K562 (cell line): ENCODE measurements at regions not wholly inside any gene's neighbourhood (a gene's known extent, or its start where the extent isn't known, plus 50 kb on each side); places are given as distances from the start of the nearest gene placed in this dataset.

ENCODE experiments used
- ATAC-seq: fragments of 200-7000 bp; cut with Tn5 transposase; 3 replicates; pipeline ENCODE4 v1.9.1; 2020; ENCODE audit warnings: moderate library complexity
- BruUV-seq: library from RNA; stranded (reverse); fragments of 400-500 nt; replicated peaks from 2 replicates; lab custom pipeline; 2021; lab: Mats Ljungman, UMichigan
- CTCF ChIA-PET: fragments of 300-600 bp; formaldehyde crosslinking; extraction: SDS; loops from one replicate; lab custom pipeline; 2021; ENCODE audit warnings: low intra/inter-chr PET ratio; lab: Yijun Ruan, JAX
- POLR2A ChIA-PET: fragments of 300-600, 350-650 bp; sonication (Branson Sonifier 250); formaldehyde crosslinking; extraction: SDS; loops from one replicate; lab custom pipeline; 2021; ENCODE audit warnings: antibody characterized with exemption, inconsistent platforms; lab: Yijun Ruan, JAX
- DNase-seq, 4 experiments: peaks; one replicate each; pipeline versions ENCODE4 v3.0.0 to v3.0.0-alpha.2; 2011 to 2018; ENCODE audit warnings: low spot score in 3 of 4, mixed read lengths in 3 of 4; ENCODE audit errors: extremely low read depth in 1 of 4
- FAIRE-seq: peaks from 2 replicates; lab custom pipeline; 2011; peaks lifted over from hg19 to GRCh38; lab: Jason Lieb, UNC
- H2AFZ ChIP-seq: 2 replicates; pipeline ENCODE4 v1.6.0; 2011; ENCODE audit warnings: low read depth, low read length, control low read depth, inconsistent platforms
- H3K27ac ChIP-seq: fragments of 200-600 bp; 3 replicates; pipeline ENCODE4 v1.8.0; 2011; ENCODE audit warnings: low read depth, mild to moderate bottlenecking, control low read depth, inconsistent platforms, low read length, moderate library complexity, mixed read lengths; ENCODE audit errors: extremely low read depth
- H3K27me3 ChIP-seq, 2 experiments: fragments of 300-600 bp in 1 of 2; 2 replicates in 1 of 2; 3 replicates in 1 of 2; pipeline versions ENCODE4 v1.6.0 to v1.8.0; 2011; ENCODE audit warnings: inconsistent platforms in 2 of 2, low read length in 2 of 2, mild to moderate bottlenecking in 1 of 2, mixed read lengths in 1 of 2, moderate library complexity in 1 of 2; ENCODE audit not compliant: control insufficient read depth in 2 of 2, insufficient read depth in 2 of 2
- H3K36me3 ChIP-seq: fragments of 300-600 bp; 3 replicates; pipeline ENCODE4 v1.8.0; 2011; ENCODE audit warnings: mild to moderate bottlenecking, low read length, inconsistent platforms; ENCODE audit not compliant: control insufficient read depth, insufficient read depth
- H3K4me1 ChIP-seq, 2 experiments: fragments of 200-600 bp in 1 of 2; replicated peaks in 1 of 2; 2 replicates in 1 of 2; 3 replicates in 1 of 2; pipeline versions ENCODE4 v1.5.1 to v1.8.0; 2011; ENCODE audit warnings: inconsistent platforms in 2 of 2, low read length in 2 of 2, mild to moderate bottlenecking in 1 of 2, mixed read lengths in 1 of 2, moderate library complexity in 1 of 2; ENCODE audit not compliant: control insufficient read depth in 2 of 2, insufficient read depth in 2 of 2
- H3K4me2 ChIP-seq: 2 replicates; pipeline ENCODE4 v1.6.1; 2011; ENCODE audit warnings: low read length, control low read depth, inconsistent platforms, mixed read lengths; ENCODE audit not compliant: insufficient read depth
- H3K4me3 ChIP-seq: fragments of 200-600 bp; sonication (generic), shearing (Covaris generic); 2 replicates; pipeline ENCODE4 v1.5.1; 2016; ENCODE audit warnings: control low read depth, inconsistent platforms
- H3K79me2 ChIP-seq: fragments of 200-600 bp; 3 replicates; pipeline ENCODE4 v1.8.0; 2011; ENCODE audit warnings: low read length, inconsistent platforms; ENCODE audit not compliant: control insufficient read depth, insufficient read depth
- H3K9ac ChIP-seq, 2 experiments: 2 replicates each; pipeline versions ENCODE4 v1.6.0 to v1.6.1; 2011; ENCODE audit warnings: low read depth in 2 of 2, low read length in 2 of 2, control low read depth in 1 of 2, inconsistent platforms in 1 of 2, mild to moderate bottlenecking in 1 of 2, mixed read lengths in 1 of 2; ENCODE audit not compliant: insufficient read depth in 1 of 2
- H3K9me1 ChIP-seq: one replicate; pipeline ENCODE4 v1.6.0; 2011; ENCODE audit warnings: inconsistent platforms, mild to moderate bottlenecking, low read length, moderate library complexity; ENCODE audit not compliant: control insufficient read depth, insufficient read depth
- H3K9me3 ChIP-seq: replicated peaks from 2 replicates; pipeline ENCODE4 v1.5.1; 2011; ENCODE audit warnings: low read depth, low read length, inconsistent platforms; ENCODE audit not compliant: control insufficient read depth, insufficient read depth
- H4K20me1 ChIP-seq: replicated peaks from 2 replicates; pipeline ENCODE4 v1.6.1; 2011; ENCODE audit warnings: low read length, inconsistent platforms, mixed read lengths; ENCODE audit not compliant: control insufficient read depth, insufficient read depth
- NFYB ChIP-seq: IDR thresholded peaks from 2 replicates; pipeline ENCODE4 v1.6.1; 2011; ENCODE audit warnings: mild to moderate bottlenecking, moderate library complexity; ENCODE audit not compliant: insufficient read length; ENCODE audit errors: extremely low read depth
- PYGO2 ChIP-seq: fragments of 450-650 bp; IDR thresholded peaks from 2 replicates; pipeline ENCODE4 v1.6.1; 2016; ENCODE audit warnings: mild to moderate bottlenecking, missing genetic modification characterization, moderate library complexity, missing compliant biosample characterization
- TFE3 ChIP-seq: fragments of 450-650 bp; formaldehyde crosslinking; IDR thresholded peaks from 2 replicates; pipeline ENCODE4 v1.4.0; 2020; ENCODE audit warnings: mild to moderate bottlenecking, mixed read lengths
- YBX1 ChIP-seq: fragments of 450-650 bp; IDR thresholded peaks from 2 replicates; pipeline ENCODE4 v1.7.1; 2016; ENCODE audit warnings: mild to moderate bottlenecking
- ZBTB34 ChIP-seq: fragments of 250-450 bp; sonication (Bioruptor Pico); IDR thresholded peaks from 2 replicates; pipeline ENCODE4 v1.8.0; 2021; ENCODE audit warnings: mild to moderate bottlenecking, moderate library complexity
- ZNF133 ChIP-seq: fragments of 250-450 bp; sonication (Bioruptor Pico); IDR thresholded peaks from 2 replicates; pipeline ENCODE4 v1.4.0; 2020; ENCODE audit warnings: mild to moderate bottlenecking
- ZNF589 ChIP-seq: fragments of 200-800 bp; sonication (Bioruptor generic); IDR thresholded peaks from 2 replicates; pipeline ENCODE4 v1.6.1; 2016; ENCODE audit warnings: low read depth, missing genetic modification characterization, missing compliant biosample characterization
- ZNF695 ChIP-seq: fragments of 450-650 bp; formaldehyde crosslinking; IDR thresholded peaks from 2 replicates; pipeline ENCODE4 v1.4.0; 2020; ENCODE audit warnings: mild to moderate bottlenecking, moderate library complexity
- WGBS: fragments of 100-300 bp; shearing (Covaris generic); methylation state at CpG from one replicate; pipeline ENCODE4 v1.1.6; 2016; ENCODE audit warnings: low coverage, mixed read lengths; ENCODE audit not compliant: insufficient coverage; ENCODE audit errors: missing lambda C conversion rate; 5-methylcytosine and 5-hydroxymethylcytosine counted together
- in situ Hi-C: fragments of 300-500 bp; cut with MboI; formaldehyde crosslinking; loops from 4 replicates; pipeline ENCODE4 v1.15.0; 2018; ENCODE audit warnings: inconsistent platforms, mixed read lengths
- intact Hi-C: fragments of 100-400 bp; cut with micrococcal nuclease; formaldehyde crosslinking; loops from 2 replicates; pipeline ENCODE4 v1.14.2; 2022

GRCh38 chr6:80433010-80433672 lies 326.7 kb downstream of the BCKDHB start:
- BruUV-seq, result no TSS peak
- H4K20me1 ChIP-seq, result no peaks in the 10 kb centered on the region
- no peaks in the 10 kb centered on the region for H3K79me2 ChIP-seq
- H3K36me3 ChIP-seq, result no peaks in the 10 kb centered on the region
- no peaks in the 10 kb centered on the region for H3K9me3 ChIP-seq
- no peaks in the 10 kb centered on the region for H3K27me3 ChIP-seq
- DNase-seq (no peak), ATAC-seq (no peak), FAIRE-seq (no peak)
- ChIA-PET CTCF (no interaction called here), POLR2A (no interaction called here)
- WGBS, result 0% methylated on average over 10 of the region's 10 CpGs
- no peak overlapping the region for H2AFZ ChIP-seq
- intact Hi-C loops, result no loop called here
- in situ Hi-C loops, result no loop called here
- H3K27ac ChIP-seq, result no peak overlapping the region
- H3K9me1 ChIP-seq, result no peaks in the 10 kb centered on the region
- no peak for TF ChIP-seq TFE3 (CRISPR knock-in tag)
- TF ChIP-seq YBX1, result no peak
- TF ChIP-seq ZNF133 (CRISPR knock-in tag), result no peak
- TF ChIP-seq ZNF589 (CRISPR knock-in tag), result no peak
- no peak for TF ChIP-seq ZBTB34 (CRISPR knock-in tag)
- no peak for TF ChIP-seq PYGO2 (tag)
- no peak for TF ChIP-seq ZNF695 (CRISPR knock-in tag)
- no peak for TF ChIP-seq NFYB
- no peaks in the 10 kb centered on the region for H3K4me1 ChIP-seq
- no peak overlapping the region for H3K9ac ChIP-seq
- H3K4me2 ChIP-seq, result no peak overlapping the region
- H3K4me3 ChIP-seq, result no peak overlapping the region
